GM12878 (cell line): ENCODE measurements at regions not wholly inside any gene's neighbourhood (a gene's known extent, or its start where the extent isn't known, plus 50 kb on each side); places are given as distances from the start of the nearest gene placed in this dataset.
A peak's percentile ranks its signal among the peaks of the same experiment; 100 is the strongest.

Source experiments
- ATAC-seq: fragments of 200-7000 bp; cut with Tn5 transposase; 3 replicates; pipeline ENCODE4 v1.9.1; 2020; ENCODE audit warnings: mild to moderate bottlenecking, moderate library complexity
- BruUV-seq: library from RNA; stranded (reverse); fragments of 400-500 nt; replicated peaks from 2 replicates; lab custom pipeline; 2021; lab: Mats Ljungman, UMichigan
- CTCF ChIA-PET: fragments of 300-600 bp; sonication (Branson Sonifier 250); formaldehyde crosslinking; extraction: SDS; loops from one replicate; lab custom pipeline; 2021; ENCODE audit warnings: inconsistent platforms; lab: Yijun Ruan, JAX
- POLR2A ChIA-PET: fragments of 350-600 bp; formaldehyde crosslinking; extraction: SDS; loops from one replicate; lab custom pipeline; 2021; ENCODE audit warnings: inconsistent platforms; lab: Charles Lee
- RAD21 ChIA-PET: fragments of 300-600 bp; sonication (Branson Sonifier 250); formaldehyde crosslinking; loops from one replicate; lab custom pipeline; 2023; ENCODE audit warnings: antibody characterized with exemption; ENCODE audit not compliant: unreplicated experiment; lab: Charles Lee
- SMC1A ChIA-PET: fragments of 300-600 bp; sonication (Branson Sonifier 250); formaldehyde crosslinking; loops from one replicate; lab custom pipeline; 2023; ENCODE audit not compliant: unreplicated experiment, uncharacterized antibody; lab: Charles Lee
- DNase-seq: peaks from one replicate; pipeline ENCODE4 v3.0.0-alpha.2; 2011; ENCODE audit warnings: low read depth, low spot score
- FAIRE-seq: peaks from 3 replicates; lab custom pipeline; 2011; peaks lifted over from hg19 to GRCh38; lab: Jason Lieb, UNC
- H2AFZ ChIP-seq: 2 replicates; pipeline ENCODE4 v1.6.0; 2011; ENCODE audit warnings: low read depth, low read length, control low read depth; ENCODE audit not compliant: control insufficient read depth
- H3K27ac ChIP-seq: 2 replicates; pipeline ENCODE4 v1.5.1; 2011; ENCODE audit warnings: control low read depth; ENCODE audit not compliant: control insufficient read depth, insufficient read depth
- H3K27me3 ChIP-seq, 2 experiments: replicated peaks in 1 of 2; 2 replicates each; pipeline versions ENCODE4 v1.6.0 to v1.6.1; 2011; ENCODE audit warnings: low read length in 1 of 2; ENCODE audit not compliant: control insufficient read depth in 2 of 2, insufficient read depth in 2 of 2
- H3K36me3 ChIP-seq, 2 experiments: 2 replicates each; pipeline ENCODE4 v1.5.1; 2011; ENCODE audit warnings: low read length in 1 of 2; ENCODE audit not compliant: control insufficient read depth in 2 of 2, insufficient read depth in 2 of 2
- H3K4me1 ChIP-seq: 2 replicates; pipeline ENCODE4 v1.6.1; 2011; ENCODE audit warnings: mild to moderate bottlenecking, low read length, moderate library complexity, mixed read lengths; ENCODE audit not compliant: control insufficient read depth, insufficient read depth
- H3K4me2 ChIP-seq: 2 replicates; pipeline ENCODE4 v1.6.0; 2011; ENCODE audit warnings: control low read depth; ENCODE audit not compliant: control insufficient read depth, insufficient read depth
- H3K4me3 ChIP-seq: fragments of 200-600 bp; sonication (generic); 2 replicates; pipeline ENCODE4 v1.5.1; 2016
- H3K79me2 ChIP-seq: 2 replicates; pipeline ENCODE4 v1.6.0; 2011; ENCODE audit warnings: low read length; ENCODE audit not compliant: control insufficient read depth, insufficient read depth
- H3K9ac ChIP-seq: 2 replicates; pipeline ENCODE4 v1.8.0; 2011; ENCODE audit warnings: low read length, control low read depth, mixed read lengths; ENCODE audit not compliant: control insufficient read depth, insufficient read depth
- H3K9me3 ChIP-seq: replicated peaks from 3 replicates; pipeline ENCODE4 v1.5.1; 2011; ENCODE audit warnings: mild to moderate bottlenecking, low read length; ENCODE audit not compliant: control insufficient read depth, insufficient read depth
- H4K20me1 ChIP-seq: 2 replicates; pipeline ENCODE4 v1.6.0; 2011; ENCODE audit not compliant: control insufficient read depth, insufficient read depth
- HDAC6 ChIP-seq: fragments of 200-600 bp; sonication (generic); IDR thresholded peaks from one replicate; pipeline ENCODE4 v1.8.0; 2017; ENCODE audit warnings: antibody characterized with exemption; ENCODE audit not compliant: unreplicated experiment
- RAD21 ChIP-seq: IDR thresholded peaks from 2 replicates; pipeline ENCODE4 v1.6.1; 2011; ENCODE audit warnings: mild to moderate bottlenecking, low read depth, low read length, moderate library complexity; ENCODE audit not compliant: insufficient read depth
- RUNX3 ChIP-seq: IDR thresholded peaks from 2 replicates; pipeline ENCODE4 v1.6.1; 2012; ENCODE audit warnings: low read length, inconsistent platforms
- SMC3 ChIP-seq: IDR thresholded peaks from 2 replicates; pipeline ENCODE4 v1.6.1; 2011; ENCODE audit warnings: low read length, improper control_type of control experiment, borderline replicate concordance
- ZNF274 ChIP-seq: IDR thresholded peaks from one replicate; pipeline ENCODE4 v1.8.0; 2011; ENCODE audit not compliant: insufficient read length, insufficient read depth
- WGBS: methylation state at CpG from one replicate; pipeline ENCODE4 v1.1.6; 2016; ENCODE audit warnings: low lambda C conversion rate; ENCODE audit not compliant: insufficient replicate concordance, insufficient coverage; ENCODE audit errors: missing lambda C conversion rate; 5-methylcytosine and 5-hydroxymethylcytosine counted together
- in situ Hi-C: fragments of 300-500 bp; cut with MboI; formaldehyde crosslinking; loops from 9 replicates; pipeline ENCODE4 v1.14.3; 2018; ENCODE audit warnings: mixed read lengths
- intact Hi-C: fragments of 100-400 bp; cut with micrococcal nuclease; formaldehyde crosslinking; loops from one replicate; pipeline ENCODE4 v1.14.2; 2022; ENCODE audit not compliant: unreplicated experiment
- TF ChIP-seq, protein P1 (sequence below), 3 experiments: IDR thresholded peaks in 2 of 3; conservative IDR thresholded peaks in 1 of 3; 2 replicates each; pipeline ENCODE4 v1.5.1; 2011; ENCODE audit warnings: low read depth in 3 of 3, low read length in 3 of 3, mild to moderate bottlenecking in 3 of 3, control low read depth in 2 of 3, moderate library complexity in 2 of 3, inconsistent platforms in 1 of 3, mixed read lengths in 1 of 3; ENCODE audit not compliant: control insufficient read depth in 2 of 3, insufficient read depth in 1 of 3; ENCODE audit errors: extremely low read depth in 1 of 3

DNA sequence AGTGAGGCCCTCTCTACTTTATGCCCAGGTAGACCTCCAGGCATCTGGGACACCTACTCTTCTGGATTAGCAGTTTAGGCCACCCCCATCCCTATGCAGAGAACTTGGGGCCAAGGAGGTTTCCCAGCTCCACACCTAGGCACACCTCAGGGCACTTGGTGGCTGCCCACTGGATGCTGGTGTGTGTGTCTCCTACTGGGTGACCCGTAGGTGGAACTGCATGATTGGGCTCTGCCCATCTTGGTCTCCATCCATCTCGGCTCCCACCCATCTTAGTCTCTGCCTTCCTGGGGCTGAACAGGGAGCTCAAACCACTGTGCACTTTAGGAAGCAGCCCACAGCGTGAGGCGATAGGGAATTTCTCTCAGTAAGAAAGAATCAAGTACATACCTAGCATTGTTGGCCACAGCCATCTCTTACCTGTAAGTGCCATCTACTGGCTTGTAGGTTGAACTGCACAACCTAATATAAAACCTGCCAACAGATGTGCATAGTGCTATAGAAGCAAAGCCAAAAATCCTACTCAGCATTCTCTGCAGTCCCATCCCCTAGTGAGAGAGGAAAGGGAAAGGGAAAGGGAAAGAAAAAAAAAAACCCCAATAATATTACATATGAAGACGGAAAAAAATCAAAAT is 61.6 kb upstream of the PTPN5 start:
- CTCF ChIA-PET, result interaction anchor here (0.6 to 5.1 kb wide), 18 partner anchors 8 to 738 kb away, joined by 3 to 40 read pairs (median 3); no protein-coding TSS in a partner anchor
- Histone ChIP-seq H3K4me1 (no peaks in the 10 kb centered on the region), H3K27me3 (no peaks in the 10 kb centered on the region), H3K27ac (no peak overlapping the region), H3K4me2 (no peak overlapping the region), H3K9ac (no peak overlapping the region), H3K9me3 (no peaks in the 10 kb centered on the region), H3K36me3 (no peaks in the 10 kb centered on the region), H3K4me3 (no peak overlapping the region), H3K79me2 (no peaks in the 10 kb centered on the region), H2AFZ (no peak overlapping the region), H4K20me1 (no peaks in the 10 kb centered on the region)
- RAD21 ChIA-PET, result interaction anchor here (0.5 to 1.2 kb wide), 4 partner anchors 80 to 611 kb away, joined by 3 to 4 read pairs (median 3); no protein-coding TSS in a partner anchor
- POLR2A ChIA-PET, result interaction anchor here (0.6 kb wide), 1 partner anchor 332 kb away, joined by 8 read pairs; no protein-coding TSS in a partner anchor
- no TSS peak for BruUV-seq
- in situ Hi-C loops, result no loop called here
- TF ChIP-seq RUNX3, result no peak
- no peak for TF ChIP-seq ZNF274
- TF ChIP-seq SMC3, result peak; percentile 50; the same call in 1 of the 2 replicates
- no peak for TF ChIP-seq HDAC6
- TF ChIP-seq, protein P1, sequence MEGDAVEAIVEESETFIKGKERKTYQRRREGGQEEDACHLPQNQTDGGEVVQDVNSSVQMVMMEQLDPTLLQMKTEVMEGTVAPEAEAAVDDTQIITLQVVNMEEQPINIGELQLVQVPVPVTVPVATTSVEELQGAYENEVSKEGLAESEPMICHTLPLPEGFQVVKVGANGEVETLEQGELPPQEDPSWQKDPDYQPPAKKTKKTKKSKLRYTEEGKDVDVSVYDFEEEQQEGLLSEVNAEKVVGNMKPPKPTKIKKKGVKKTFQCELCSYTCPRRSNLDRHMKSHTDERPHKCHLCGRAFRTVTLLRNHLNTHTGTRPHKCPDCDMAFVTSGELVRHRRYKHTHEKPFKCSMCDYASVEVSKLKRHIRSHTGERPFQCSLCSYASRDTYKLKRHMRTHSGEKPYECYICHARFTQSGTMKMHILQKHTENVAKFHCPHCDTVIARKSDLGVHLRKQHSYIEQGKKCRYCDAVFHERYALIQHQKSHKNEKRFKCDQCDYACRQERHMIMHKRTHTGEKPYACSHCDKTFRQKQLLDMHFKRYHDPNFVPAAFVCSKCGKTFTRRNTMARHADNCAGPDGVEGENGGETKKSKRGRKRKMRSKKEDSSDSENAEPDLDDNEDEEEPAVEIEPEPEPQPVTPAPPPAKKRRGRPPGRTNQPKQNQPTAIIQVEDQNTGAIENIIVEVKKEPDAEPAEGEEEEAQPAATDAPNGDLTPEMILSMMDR (IDR thresholded peaks at IDR 0.05 in 2 of 3, conservative IDR thresholded peaks at IDR 0.05 in 1 of 3; ENCODE audit: control insufficient read depth in 2 of 3, extremely low read depth in 1 of 3, insufficient read depth in 1 of 3, low read depth in 3 of 3, low read length in 3 of 3), result peak; percentile 61 to 76 (median 65)
- TF ChIP-seq RAD21, result peak; percentile 65
- ATAC-seq, result peak; percentile 97
- 1% methylated on average over 5 of the region's 5 CpGs for WGBS
- SMC1A ChIA-PET, result interaction anchor here (1.2 to 1.9 kb wide), 3 partner anchors 50 to 313 kb away, joined by 4 to 7 read pairs (median 7); no protein-coding TSS in a partner anchor
- intact Hi-C loops, result loop anchor here (1.0 kb wide), 1 partner anchor 78 kb away; no protein-coding TSS in a partner anchor
- FAIRE-seq, result peak; percentile 54
- DNase-seq, result no peak
